NT2/D1 (cell line): ENCODE measurements at regions not wholly inside any gene's neighbourhood (a gene's known extent, or its start where the extent isn't known, plus 50 kb on each side); places are given as distances from the start of the nearest gene placed in this dataset.

Source experiments
- SUZ12 ChIP-seq: IDR thresholded peaks from 2 replicates; pipeline ENCODE4 v1.6.1; 2011; ENCODE audit not compliant: insufficient read length, insufficient read depth; ENCODE audit errors: extremely low read depth
- YY1 ChIP-seq: IDR thresholded peaks from 2 replicates; pipeline ENCODE4 v1.6.1; 2011; ENCODE audit not compliant: insufficient read length, insufficient read depth
- ZNF274 ChIP-seq: IDR thresholded peaks from 2 replicates; pipeline ENCODE4 v1.6.1; 2011; ENCODE audit warnings: mild to moderate bottlenecking, low read depth, low read length

- no peak for TF ChIP-seq SUZ12
- TF ChIP-seq ZNF274: no peak
- TF ChIP-seq YY1: no peak
Measured at GRCh38 chr13:108549934-108550333, 79.5 kb upstream of the MYO16 start.
